ENCODE measurements at regions not wholly inside any gene's neighbourhood (a gene's known extent, or its start where the extent isn't known, plus 50 kb on each side); places are given as distances from the start of the nearest gene placed in this dataset.

DNA sequence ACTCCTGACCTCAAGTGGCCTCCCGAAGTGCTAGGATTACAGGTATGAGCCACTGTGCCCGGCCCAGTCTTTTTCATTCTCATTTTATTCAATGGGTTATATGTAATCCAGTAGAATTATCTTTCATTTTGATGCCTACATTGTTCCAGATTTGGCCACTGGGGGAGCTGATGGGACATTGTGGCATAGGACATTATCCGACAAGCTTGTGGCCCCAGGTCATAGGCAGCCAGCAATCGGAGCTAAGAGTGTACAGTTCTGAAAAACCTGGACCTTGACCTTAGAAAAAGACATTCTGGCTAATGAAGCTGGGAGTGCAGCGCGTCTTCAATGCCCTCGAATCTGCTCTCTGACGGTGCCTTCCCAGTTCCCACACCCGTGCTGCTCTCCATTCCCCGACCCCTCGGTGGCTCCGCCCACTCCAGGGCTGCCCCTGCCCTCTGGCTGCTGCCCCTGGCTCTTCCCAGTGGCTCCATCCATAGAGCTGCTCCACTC is 108.7 kb downstream of the TEX29 start:
- peak; percentile 30 for DNase-seq (ENCODE audit: low read depth)
- H3K4me3 ChIP-seq (ENCODE audit: control insufficient read depth, low read depth, low read length): no peak overlapping the region
- TF ChIP-seq, protein P1, sequence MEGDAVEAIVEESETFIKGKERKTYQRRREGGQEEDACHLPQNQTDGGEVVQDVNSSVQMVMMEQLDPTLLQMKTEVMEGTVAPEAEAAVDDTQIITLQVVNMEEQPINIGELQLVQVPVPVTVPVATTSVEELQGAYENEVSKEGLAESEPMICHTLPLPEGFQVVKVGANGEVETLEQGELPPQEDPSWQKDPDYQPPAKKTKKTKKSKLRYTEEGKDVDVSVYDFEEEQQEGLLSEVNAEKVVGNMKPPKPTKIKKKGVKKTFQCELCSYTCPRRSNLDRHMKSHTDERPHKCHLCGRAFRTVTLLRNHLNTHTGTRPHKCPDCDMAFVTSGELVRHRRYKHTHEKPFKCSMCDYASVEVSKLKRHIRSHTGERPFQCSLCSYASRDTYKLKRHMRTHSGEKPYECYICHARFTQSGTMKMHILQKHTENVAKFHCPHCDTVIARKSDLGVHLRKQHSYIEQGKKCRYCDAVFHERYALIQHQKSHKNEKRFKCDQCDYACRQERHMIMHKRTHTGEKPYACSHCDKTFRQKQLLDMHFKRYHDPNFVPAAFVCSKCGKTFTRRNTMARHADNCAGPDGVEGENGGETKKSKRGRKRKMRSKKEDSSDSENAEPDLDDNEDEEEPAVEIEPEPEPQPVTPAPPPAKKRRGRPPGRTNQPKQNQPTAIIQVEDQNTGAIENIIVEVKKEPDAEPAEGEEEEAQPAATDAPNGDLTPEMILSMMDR (conservative IDR thresholded peaks at IDR 0.05; ENCODE audit: control insufficient read depth, insufficient read depth, low read depth, low read length): peak; percentile 64

DNA sequence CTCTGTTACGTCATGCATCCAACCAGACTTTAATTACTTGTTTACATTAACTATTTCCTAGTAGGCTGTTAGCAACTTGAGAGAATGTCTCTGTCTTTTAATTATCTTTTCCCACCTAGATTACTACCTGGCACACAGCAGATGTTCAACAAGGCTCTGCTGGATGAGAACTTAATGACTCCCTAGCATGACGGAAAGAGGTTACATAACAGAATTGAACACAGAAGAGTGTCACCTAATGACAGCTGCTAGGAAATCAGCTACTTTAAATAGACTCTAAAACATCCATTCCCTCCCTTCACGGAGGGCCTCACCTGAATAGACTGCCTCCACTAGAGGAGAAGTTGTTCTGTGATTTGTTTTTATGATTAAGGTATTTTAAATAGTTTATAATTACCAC is 110.8 kb downstream of the TEX29 start:
- no peak overlapping the region for H3K4me3 ChIP-seq (ENCODE audit: control insufficient read depth, low read depth, low read length)
- TF ChIP-seq, protein P1 (conservative IDR thresholded peaks at IDR 0.05; ENCODE audit: control insufficient read depth, insufficient read depth, low read depth, low read length): no peak
- DNase-seq (ENCODE audit: low read depth): no peak

DNA sequence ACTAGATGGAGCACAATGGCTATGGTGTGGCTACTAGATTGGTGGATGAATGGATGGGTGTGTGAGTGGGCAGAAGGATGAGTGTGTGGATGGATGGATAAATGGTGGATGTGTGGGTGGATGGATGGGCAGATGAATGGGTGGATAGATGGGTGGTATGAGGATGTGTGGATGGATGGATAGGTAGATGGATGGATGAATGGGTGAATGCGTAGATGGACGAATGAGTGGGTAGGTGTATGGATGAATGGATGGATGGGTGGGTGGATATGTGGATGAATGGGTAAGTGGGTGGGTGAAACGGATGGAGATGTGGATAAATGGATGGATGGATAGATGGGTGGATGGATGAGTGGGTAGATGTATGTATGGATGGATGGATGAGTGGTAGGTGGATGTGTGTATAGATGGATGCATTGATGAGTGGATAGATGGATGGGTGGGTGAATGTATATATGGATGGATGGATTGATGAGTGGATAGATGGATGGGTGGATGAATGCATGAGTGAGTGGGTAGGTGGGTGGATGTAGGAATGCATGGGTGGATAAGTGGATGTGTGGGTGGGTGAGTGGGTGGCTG is 114.2 kb downstream of the TEX29 start:
- H3K4me3 ChIP-seq (ENCODE audit: control insufficient read depth, low read depth, low read length): no peak overlapping the region
- TF ChIP-seq, protein P1 (conservative IDR thresholded peaks at IDR 0.05; ENCODE audit: control insufficient read depth, insufficient read depth, low read depth, low read length): no peak

DNA sequence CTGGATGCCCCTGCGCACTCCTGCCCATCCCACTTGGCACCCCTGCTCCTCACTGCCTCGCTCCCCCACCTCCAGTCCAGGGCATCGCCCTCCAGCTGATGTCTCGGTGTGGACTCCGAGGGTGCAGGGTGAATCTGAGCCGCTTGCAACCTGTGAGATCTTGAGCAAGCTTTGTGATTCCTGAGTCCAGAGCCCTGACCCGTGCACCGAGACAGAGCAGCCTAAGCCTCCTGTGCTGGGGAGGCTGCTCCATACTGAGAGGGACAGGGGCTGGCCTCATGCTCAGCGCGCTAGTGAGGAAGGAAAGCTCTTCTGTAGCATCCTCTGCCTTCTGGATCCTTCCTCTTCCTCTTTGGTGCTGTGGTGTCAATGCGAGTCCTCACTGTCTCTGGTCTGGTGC is 116.0 kb downstream of the TEX29 start:
- TF ChIP-seq, protein P1 (conservative IDR thresholded peaks at IDR 0.05; ENCODE audit: control insufficient read depth, insufficient read depth, low read depth, low read length): no peak
- DNase-seq (ENCODE audit: low read depth): no peak
- H3K4me3 ChIP-seq (ENCODE audit: control insufficient read depth, low read depth, low read length): no peak overlapping the region

More for the DNA sequence above, 114.2 kb downstream of the TEX29 start:
- DNase-seq (ENCODE audit: low read depth): no peak

DNA sequence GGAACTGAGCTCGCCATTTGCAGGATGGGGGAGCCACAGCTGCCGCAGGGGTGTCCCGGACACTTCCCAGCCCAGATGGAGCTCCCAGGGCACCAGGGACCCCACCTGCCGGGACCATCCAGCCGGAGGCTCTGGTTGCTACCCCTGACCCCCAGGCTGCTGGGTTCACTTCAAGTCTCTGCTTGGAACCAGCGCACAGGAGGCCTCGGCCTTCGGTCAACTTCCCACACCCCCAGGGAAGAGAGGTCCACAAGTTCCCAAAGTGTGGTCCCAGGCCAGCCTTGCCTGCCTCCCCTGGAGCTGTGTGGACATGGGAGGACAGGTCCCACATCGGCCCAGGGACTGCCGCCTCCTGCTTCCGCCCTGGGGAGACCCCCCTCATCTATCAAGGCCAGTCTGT is 117.0 kb downstream of the TEX29 start:
- DNase-seq (ENCODE audit: low read depth): no peak
- TF ChIP-seq, protein P1 (conservative IDR thresholded peaks at IDR 0.05; ENCODE audit: control insufficient read depth, insufficient read depth, low read depth, low read length): no peak
- no peak overlapping the region for H3K4me3 ChIP-seq (ENCODE audit: control insufficient read depth, low read depth, low read length)

DNA sequence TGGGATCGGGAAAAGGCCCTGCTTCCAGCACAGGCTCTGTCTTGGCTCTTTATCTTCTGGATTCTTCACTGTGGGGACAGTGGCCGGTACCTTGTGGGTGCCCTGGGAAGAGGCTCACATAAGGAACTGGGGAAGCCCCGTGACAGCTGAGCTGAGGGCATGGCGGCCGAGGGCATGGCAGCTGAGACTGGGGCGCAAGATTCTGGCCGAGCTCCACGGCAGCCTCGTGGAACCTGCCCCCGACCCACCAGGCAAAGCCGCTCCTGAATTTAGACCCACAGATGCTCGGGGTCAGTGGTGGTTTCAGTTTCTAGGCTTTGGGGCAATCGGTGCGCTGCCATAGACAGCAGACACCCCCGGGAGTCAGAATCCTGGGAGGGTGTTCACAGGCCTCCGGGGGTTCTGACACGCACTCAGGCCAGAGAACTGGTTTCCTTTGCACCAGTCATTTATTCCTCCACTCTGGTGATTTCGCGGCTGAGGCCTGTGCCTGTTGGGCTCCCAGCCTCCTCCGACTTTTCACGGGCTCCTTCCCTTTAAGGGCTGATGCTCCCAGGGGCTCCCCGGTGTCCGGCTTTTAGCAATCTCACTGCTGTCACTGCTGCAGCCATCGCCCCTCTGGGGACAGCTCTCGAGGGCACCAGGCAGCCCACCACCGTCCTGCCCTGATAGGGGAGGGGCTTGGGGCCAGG is 117.6 kb downstream of the TEX29 start:
- TF ChIP-seq, protein P1 (conservative IDR thresholded peaks at IDR 0.05; ENCODE audit: control insufficient read depth, insufficient read depth, low read depth, low read length): no peak
- H3K4me3 ChIP-seq (ENCODE audit: control insufficient read depth, low read depth, low read length): no peak overlapping the region
- no peak for DNase-seq (ENCODE audit: low read depth)
